GM18867 (cell line): ENCODE measurements at regions not wholly inside any gene's neighbourhood (a gene's known extent, or its start where the extent isn't known, plus 50 kb on each side); places are given as distances from the start of the nearest gene placed in this dataset.
"Not testable (repeated sequence)": the region's sequence is repeated elsewhere in the genome, so short reads cannot be mapped to it uniquely, and the experiment has no call there.

Experiments
- ATAC-seq: cut with Tn5 transposase; IDR thresholded peaks from one replicate; pipeline ENCODE4 v1.9.1; 2021; ENCODE audit warnings: mild to moderate bottlenecking, moderate library complexity; ENCODE audit not compliant: unreplicated experiment

DNA sequence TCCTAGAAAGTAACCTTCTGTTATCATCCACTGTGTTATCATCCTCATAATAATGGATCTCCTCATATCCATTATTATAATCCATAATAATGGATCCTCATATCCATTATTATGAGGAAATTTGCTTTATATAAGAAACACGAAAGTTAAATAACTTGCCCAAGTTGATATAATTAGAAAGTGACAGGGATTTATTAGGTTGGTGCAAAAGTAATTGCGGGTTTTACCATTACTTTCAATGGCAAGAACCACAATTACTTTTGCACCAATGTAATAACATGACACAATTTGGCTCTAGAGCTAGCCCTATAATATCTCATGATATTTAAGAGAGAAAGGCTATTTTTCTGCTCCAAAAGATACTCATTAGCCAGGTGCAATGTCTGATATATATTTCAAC, 275.7 kb upstream of the STXBP5 start:
- ATAC-seq: no peak

DNA sequence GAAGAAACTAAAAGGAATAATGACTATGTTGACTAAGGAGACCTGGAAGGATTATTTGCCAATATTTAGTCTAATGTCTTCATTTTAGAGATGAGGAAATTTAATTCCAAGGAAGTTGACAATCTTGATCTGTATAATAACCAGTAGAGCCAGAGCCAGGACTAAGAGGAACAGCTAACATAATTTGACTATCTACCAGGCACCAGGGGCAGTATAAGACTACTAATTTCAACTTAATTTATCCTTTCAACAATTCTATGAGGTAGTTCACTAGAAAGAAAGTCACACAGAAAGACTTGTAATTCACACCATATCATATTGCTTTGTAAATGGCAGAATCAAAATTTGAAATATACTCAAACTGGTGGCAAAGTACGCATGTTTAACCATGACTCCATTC, 273.0 kb upstream of the STXBP5 start:
- ATAC-seq: no peak

GRCh38 chr6:146937316-146937715, 266.9 kb upstream of the STXBP5 start:
- no peak for ATAC-seq

DNA sequence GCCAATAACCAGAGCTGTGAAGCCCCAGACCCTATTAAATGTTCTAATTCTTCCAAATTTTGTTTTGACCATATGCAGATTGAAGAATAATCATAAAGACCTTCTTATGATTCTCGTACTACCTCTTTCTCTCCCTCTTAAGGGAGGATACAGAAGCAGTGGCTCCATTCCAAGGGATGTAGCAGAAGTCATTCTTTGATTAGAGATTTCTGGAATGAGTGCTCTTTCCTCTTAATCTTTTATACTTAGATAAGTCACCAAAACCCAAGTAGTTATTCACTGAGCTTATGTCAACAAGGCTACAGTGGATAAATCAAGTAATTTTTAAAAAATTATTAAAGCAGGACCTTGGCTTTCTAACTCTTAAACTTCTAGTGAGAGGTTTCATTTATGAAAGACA, 266.0 kb upstream of the STXBP5 start:
- no peak for ATAC-seq

- ATAC-seq: not testable (repeated sequence)
Measured at GRCh38 chr6:146939456-146939855, 264.8 kb upstream of the STXBP5 start.

- ATAC-seq: no peak
Measured at GRCh38 chr6:146943664-146944063, 260.6 kb upstream of the STXBP5 start.

DNA sequence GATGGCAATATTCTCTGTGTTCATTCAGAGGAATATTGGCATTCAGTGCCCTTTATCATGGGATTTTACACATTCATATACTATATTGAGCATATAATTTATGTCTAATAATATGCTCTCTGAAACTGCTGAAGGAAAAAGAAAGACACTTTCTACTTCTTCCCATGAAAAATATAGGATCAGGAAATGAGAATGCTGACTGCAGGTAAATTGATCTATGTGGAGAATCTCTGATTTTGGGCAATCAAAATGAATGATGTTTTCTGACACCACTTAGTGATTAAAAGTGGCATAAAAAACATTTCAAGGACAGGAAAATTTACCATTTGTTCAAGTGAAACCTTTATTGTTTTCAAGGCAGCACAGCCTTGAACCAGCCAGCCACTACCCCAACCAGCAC, 260.1 kb upstream of the STXBP5 start:
- no peak for ATAC-seq

GRCh38 chr6:146944809-146945208, 259.4 kb upstream of the STXBP5 start:
- no peak for ATAC-seq

DNA sequence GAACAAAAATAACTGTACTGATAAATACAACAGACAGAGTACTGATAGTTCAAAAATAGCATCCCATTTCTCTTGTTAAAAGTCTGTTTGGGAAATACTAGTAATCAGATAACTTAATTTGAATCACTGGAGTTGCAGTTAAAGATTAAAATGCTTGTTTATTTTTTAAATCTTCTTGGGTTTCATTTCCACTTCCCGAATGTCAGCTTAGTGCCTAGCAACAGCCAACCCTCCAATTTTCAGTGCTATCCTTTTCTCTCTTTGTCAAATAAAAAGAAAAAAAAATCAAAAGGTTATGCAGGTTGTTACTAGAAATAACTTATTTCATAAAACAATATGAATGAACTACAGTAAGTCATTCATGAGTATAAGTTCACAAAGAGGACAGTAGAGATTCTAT, 257.7 kb upstream of the STXBP5 start:
- ATAC-seq: no peak

DNA sequence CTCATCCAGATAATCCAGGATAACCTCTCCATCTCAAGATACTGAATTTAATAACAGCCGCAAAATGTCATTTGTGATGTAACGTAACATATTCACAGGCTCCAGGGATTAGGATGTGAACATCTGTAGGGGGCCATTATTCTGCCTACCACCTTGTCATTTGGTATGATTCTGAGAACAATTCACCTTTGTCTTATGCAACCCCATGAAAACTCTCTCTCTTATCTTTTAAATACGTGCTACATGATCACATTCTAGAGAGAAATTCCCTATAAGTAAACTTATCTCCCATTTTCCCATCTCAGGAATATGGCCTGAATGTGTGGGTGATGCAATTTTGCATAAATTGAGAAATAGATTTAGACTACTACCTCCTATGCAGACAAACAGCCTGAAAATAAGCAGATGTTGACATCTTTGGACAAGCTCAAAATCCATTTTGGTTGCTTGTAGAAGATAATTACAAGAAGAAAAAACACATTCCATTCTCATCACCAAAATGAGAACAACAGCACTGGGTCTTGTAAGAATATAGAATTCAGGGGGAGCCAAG, 255.4 kb upstream of the STXBP5 start:
- ATAC-seq: no peak

- ATAC-seq: no peak
Measured at GRCh38 chr6:146949425-146949824, 254.8 kb upstream of the STXBP5 start.

GRCh38 chr6:146950351-146950835, 253.8 kb upstream of the STXBP5 start:
- peak; percentile 60 for ATAC-seq

DNA sequence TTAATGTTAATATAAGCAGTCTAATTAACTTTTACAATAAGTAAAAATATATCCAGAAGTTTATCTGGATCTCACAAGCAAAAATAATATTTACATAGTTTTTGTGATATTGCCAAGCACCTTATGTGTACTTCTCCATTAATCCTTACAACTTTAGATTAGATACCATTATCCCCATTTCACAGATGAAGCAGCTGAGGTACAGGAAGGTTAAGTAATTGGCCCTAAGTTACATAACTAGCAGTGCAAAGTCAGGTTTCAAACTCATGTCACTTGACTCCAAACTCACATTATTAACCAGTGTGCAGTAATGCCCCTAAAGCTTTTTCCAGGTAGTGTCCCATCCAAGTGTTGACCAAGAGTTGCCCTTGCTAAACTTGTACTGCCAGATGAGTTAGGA, 248.6 kb upstream of the STXBP5 start:
- ATAC-seq: no peak

- ATAC-seq: no peak
Measured at GRCh38 chr6:146957181-146958093, 246.8 kb upstream of the STXBP5 start.

- no peak for ATAC-seq
Measured at GRCh38 chr6:146961831-146962230, 242.4 kb upstream of the STXBP5 start.

- ATAC-seq: no peak
Measured at GRCh38 chr6:146962329-146962728, 241.9 kb upstream of the STXBP5 start.

DNA sequence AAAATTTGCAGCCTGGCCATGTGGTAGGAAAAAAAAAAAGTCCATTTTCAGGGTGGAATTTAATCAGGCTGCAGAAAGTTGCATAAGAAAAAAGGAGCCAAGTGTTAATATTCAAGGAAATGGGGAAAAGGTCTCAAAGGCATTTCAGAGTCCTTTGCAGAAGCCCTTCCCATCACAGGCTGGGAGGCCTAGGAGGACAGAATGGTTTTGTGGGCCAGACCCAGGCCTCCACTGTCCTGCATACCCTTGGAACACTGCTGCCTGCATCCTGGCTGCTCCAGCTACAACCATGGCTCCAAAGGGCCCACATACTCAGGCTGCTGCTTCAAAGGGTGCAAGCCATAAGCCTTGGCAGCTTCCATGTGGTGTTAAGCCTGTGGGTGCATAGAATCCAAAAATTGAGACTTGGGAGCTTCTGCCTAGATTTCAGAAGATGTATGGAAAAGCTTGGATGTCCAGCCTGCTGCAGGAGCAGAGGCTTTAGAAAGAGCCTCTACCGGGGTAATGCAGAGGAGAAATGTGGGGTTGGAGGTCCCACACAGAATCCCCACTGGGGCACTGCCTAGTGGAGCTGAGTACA, 239.0 kb upstream of the STXBP5 start:
- no peak for ATAC-seq

- ATAC-seq: no peak
Measured at GRCh38 chr6:146968041-146968760, 236.0 kb upstream of the STXBP5 start.

DNA sequence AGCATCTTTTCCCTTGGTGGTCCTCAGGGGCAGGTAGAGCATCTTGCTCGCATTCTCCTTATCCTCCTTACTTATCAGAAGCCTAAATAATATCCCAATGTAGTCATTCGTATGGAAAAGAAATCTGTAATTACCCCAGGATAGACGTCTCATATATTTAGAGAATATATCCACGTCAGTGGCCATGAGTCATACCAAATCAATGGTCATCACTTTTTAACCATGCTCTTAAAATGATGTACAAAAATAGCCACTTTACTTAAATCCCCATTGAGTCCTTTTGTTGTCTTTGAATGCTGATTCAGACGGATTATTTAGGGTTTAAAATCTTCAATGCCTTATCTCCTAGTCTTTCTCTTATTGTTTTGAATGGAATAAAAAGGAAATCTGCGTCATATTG, 231.7 kb upstream of the STXBP5 start:
- ATAC-seq: no peak

DNA sequence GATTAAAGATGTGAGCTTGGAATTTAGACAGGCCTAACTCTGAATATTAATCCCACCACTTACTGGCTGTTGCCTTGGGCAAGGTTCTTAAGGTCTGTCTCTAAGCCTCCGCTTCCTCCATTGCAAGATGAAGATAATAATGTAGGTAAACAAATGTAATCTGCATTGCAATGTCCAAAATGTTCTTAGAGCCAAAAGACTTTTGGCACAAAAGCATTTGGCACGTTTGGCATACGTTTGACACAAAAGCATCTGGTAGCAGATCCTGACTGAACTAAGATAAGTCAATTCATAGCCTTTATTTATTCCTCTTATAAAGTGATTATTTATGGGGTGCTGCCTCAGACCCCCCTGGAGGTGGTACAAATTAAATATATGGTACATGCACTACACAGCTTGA, 229.9 kb upstream of the STXBP5 start:
- no peak for ATAC-seq

DNA sequence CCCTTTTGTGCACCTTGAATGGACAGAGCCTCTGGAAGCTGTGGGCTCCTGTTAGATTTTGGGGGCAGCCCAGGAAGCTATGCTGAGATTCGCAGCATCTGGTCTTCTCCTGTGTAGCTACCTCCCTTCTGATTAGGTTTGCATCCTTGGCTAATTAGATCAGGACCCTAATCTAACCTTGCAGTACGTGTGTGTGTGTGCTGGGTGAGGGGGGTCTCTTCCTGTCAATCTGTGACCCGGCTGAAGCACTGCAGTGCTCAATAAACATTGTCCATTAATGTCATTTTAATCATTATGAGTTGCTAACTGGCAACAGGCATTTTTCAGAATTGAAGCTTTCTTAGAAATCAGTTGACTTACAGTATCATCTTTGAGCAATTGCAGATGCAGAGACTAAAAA, 229.1 kb upstream of the STXBP5 start:
- ATAC-seq: no peak
